Endodermal cell (in vitro differentiated cells): ENCODE measurements at regions not wholly inside any gene's neighbourhood (a gene's known extent, or its start where the extent isn't known, plus 50 kb on each side); places are given as distances from the start of the nearest gene placed in this dataset.

Experiments used
- DNase-seq: peaks from one replicate; pipeline ENCODE4 v3.0.0-alpha.2; 2017
- H3K27ac ChIP-seq: 2 replicates; pipeline ENCODE4 v1.5.1; 2013; ENCODE audit warnings: mild to moderate bottlenecking, low read depth, low read length, moderate library complexity
- H3K27me3 ChIP-seq: 2 replicates; pipeline ENCODE4 v1.6.1; 2013; ENCODE audit warnings: mild to moderate bottlenecking, low read length, moderate library complexity; ENCODE audit not compliant: insufficient read depth, control insufficient read depth, poor library complexity, severe bottlenecking
- H3K36me3 ChIP-seq: 2 replicates; pipeline ENCODE4 v1.7.0; 2013; ENCODE audit warnings: mild to moderate bottlenecking, low read length, moderate library complexity; ENCODE audit not compliant: control insufficient read depth, insufficient read depth
- H3K4me1 ChIP-seq: one replicate; pipeline ENCODE4 v1.7.0; 2013; ENCODE audit warnings: low read length; ENCODE audit not compliant: control insufficient read depth, insufficient read depth
- H3K4me3 ChIP-seq: 2 replicates; pipeline ENCODE4 v1.5.1; 2013; ENCODE audit warnings: mild to moderate bottlenecking, low read length, moderate library complexity
- H3K9ac ChIP-seq: 2 replicates; pipeline ENCODE4 v1.6.1; 2013; ENCODE audit warnings: mild to moderate bottlenecking, low read length, moderate library complexity; ENCODE audit not compliant: poor library complexity, severe bottlenecking; ENCODE audit errors: extremely low read depth
- H3K9me3 ChIP-seq: 2 replicates; pipeline ENCODE4 v1.6.1; 2013; ENCODE audit warnings: mild to moderate bottlenecking, low read length, moderate library complexity; ENCODE audit not compliant: control insufficient read depth
- H3K27ac Mint-ChIP-seq: 2 replicates; pipeline ENCODE4 v1.8.0; 2020; ENCODE audit warnings: mixed read lengths
- H3K27me3 Mint-ChIP-seq: 2 replicates; pipeline ENCODE4 v1.8.0; 2021; ENCODE audit warnings: mild to moderate bottlenecking, mixed read lengths; ENCODE audit not compliant: insufficient read depth
- H3K36me3 Mint-ChIP-seq: 2 replicates; pipeline ENCODE4 v1.8.0; 2020; ENCODE audit warnings: low read depth, mixed read lengths
- H3K4me1 Mint-ChIP-seq: 2 replicates; pipeline ENCODE4 v1.8.0; 2020; ENCODE audit warnings: mixed read lengths
- H3K4me3 Mint-ChIP-seq: 2 replicates; pipeline ENCODE4 v1.8.0; 2020; ENCODE audit warnings: mild to moderate bottlenecking, moderate library complexity, mixed read lengths
- H3K9me3 Mint-ChIP-seq: 2 replicates; pipeline ENCODE4 v1.8.0; 2020; ENCODE audit warnings: mild to moderate bottlenecking, mixed read lengths
- WGBS, 2 experiments: methylation state at CpG; one replicate each; pipeline versions ENCODE4 v1.1.5 to v1.1.7; 2013; ENCODE audit warnings: missing lambda C conversion rate in 2 of 2, mixed read lengths in 1 of 2; ENCODE audit not compliant: insufficient coverage in 1 of 2, insufficient read length in 1 of 2; 5-methylcytosine and 5-hydroxymethylcytosine counted together
- TF ChIP-seq, protein P1 (sequence below): fragments of 200-600 bp; sonication (generic); conservative IDR thresholded peaks from 2 replicates; pipeline ENCODE4 v1.5.0; 2021; ENCODE audit warnings: antibody characterized with exemption, mild to moderate bottlenecking

DNA sequence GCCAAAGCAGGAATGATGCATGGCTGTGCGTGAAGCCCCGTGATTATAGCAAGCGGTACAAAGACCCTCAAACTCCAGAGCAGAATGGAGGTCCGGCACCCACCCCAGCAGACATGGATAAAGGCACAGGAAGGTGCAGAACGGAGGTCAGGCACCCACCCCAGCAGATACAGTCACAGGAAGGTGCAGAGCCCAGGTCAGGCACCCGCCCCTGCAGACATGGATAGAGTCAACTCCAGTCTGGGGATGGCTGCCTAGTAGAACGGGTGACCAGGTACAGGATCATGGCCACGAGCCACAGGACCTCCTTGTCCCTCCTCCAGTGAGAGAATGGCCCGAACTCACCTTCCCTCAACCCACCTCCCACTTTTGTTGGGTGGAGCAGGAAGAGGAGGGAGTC, 318.3 kb upstream of the SALL3 start:
- 82 to 94% methylated on average over 3 to 7 of the region's 9 CpGs for WGBS, 2 experiments

DNA sequence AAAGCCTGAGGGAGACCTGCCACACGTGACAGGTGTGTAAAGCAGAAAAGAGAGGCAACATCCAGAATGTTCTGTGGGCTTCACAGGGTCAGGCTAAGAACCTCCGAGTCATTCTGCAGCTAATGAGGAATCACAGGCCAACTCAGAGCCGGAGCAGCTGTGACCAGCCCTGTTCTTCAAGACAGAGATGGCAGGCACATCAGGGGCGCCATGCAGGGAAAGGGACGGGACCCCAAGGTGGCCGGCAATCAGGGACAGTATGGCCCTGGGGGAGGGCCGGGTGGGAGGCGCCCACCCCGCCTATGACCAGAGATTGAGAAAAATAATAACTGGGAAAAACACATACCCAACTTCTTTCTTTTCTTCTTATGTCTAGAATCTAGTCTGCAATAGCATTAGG, 316.7 kb upstream of the SALL3 start:
- Mint-ChIP-seq H3K9me3 (no peaks in the 10 kb centered on the region), H3K27ac (no peak overlapping the region), H3K4me1 (no peaks in the 10 kb centered on the region), H3K36me3 (no peaks in the 10 kb centered on the region), H3K27me3 (no peaks in the 10 kb centered on the region), H3K4me3 (no peak overlapping the region)
- whole genome bisulfite sequencing, 2 experiments, result 90 to 98% methylated on average over 6 of the region's 9 CpGs
- Histone ChIP-seq H3K27me3 (no peaks in the 10 kb centered on the region), H3K4me3 (no peak overlapping the region), H3K27ac (no peak overlapping the region), H3K9me3 (no peaks in the 10 kb centered on the region), H3K36me3 (no peaks in the 10 kb centered on the region), H3K4me1 (no peaks in the 10 kb centered on the region), H3K9ac (no peak overlapping the region)
- TF ChIP-seq, protein P1, sequence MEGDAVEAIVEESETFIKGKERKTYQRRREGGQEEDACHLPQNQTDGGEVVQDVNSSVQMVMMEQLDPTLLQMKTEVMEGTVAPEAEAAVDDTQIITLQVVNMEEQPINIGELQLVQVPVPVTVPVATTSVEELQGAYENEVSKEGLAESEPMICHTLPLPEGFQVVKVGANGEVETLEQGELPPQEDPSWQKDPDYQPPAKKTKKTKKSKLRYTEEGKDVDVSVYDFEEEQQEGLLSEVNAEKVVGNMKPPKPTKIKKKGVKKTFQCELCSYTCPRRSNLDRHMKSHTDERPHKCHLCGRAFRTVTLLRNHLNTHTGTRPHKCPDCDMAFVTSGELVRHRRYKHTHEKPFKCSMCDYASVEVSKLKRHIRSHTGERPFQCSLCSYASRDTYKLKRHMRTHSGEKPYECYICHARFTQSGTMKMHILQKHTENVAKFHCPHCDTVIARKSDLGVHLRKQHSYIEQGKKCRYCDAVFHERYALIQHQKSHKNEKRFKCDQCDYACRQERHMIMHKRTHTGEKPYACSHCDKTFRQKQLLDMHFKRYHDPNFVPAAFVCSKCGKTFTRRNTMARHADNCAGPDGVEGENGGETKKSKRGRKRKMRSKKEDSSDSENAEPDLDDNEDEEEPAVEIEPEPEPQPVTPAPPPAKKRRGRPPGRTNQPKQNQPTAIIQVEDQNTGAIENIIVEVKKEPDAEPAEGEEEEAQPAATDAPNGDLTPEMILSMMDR, result no peak
- no peak for DNase-seq

More for the DNA sequence above, 318.3 kb upstream of the SALL3 start:
- no peak for DNase-seq
- H3K9me3 ChIP-seq, result no peaks in the 10 kb centered on the region
- no peaks in the 10 kb centered on the region for H3K36me3 Mint-ChIP-seq
- no peaks in the 10 kb centered on the region for H3K27me3 ChIP-seq
- H3K4me1 ChIP-seq, result no peaks in the 10 kb centered on the region
- no peak overlapping the region for H3K4me3 Mint-ChIP-seq
- TF ChIP-seq, protein P1, result no peak
- peaks cover 7% of the 10 kb centered on the region for H3K9me3 Mint-ChIP-seq
- no peak overlapping the region for H3K27ac Mint-ChIP-seq
- H3K4me3 ChIP-seq, result no peak overlapping the region
- H3K27ac ChIP-seq, result no peak overlapping the region
- H3K27me3 Mint-ChIP-seq, result peaks cover 2% of the 10 kb centered on the region
- no peaks in the 10 kb centered on the region for H3K36me3 ChIP-seq
- no peak overlapping the region for H3K9ac ChIP-seq
- H3K4me1 Mint-ChIP-seq, result no peaks in the 10 kb centered on the region

DNA sequence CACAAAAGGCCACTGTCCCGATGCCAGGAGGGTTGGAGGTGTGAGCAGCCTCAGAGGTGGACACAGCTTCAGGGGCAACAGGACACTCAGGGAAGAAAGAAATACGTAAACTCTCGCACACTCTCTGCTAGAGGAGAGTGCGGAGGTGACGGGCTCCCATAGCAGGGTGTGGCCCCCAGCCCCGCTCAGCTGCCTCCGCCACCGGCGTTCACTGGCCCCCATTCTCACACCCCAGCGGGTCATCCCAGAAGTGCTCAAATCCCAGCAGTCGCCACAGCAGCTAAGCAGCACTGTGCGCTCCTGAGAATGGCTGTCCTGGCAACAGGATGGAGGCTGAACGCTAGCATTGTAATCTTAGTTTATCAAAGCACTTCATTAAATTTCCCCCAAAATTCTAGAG, 315.6 kb upstream of the SALL3 start:
- 94% methylated on average over 9 to 13 of the region's 13 CpGs for WGBS, 2 experiments
- no peaks in the 10 kb centered on the region for H3K36me3 ChIP-seq
- DNase-seq, result no peak
- Mint-ChIP-seq H3K27ac (no peak overlapping the region), H3K36me3 (no peaks in the 10 kb centered on the region), H3K9me3 (no peaks in the 10 kb centered on the region), H3K27me3 (no peaks in the 10 kb centered on the region), H3K4me1 (no peaks in the 10 kb centered on the region), H3K4me3 (no peak overlapping the region)
- H3K9ac ChIP-seq, result no peak overlapping the region
- H3K9me3 ChIP-seq, result no peaks in the 10 kb centered on the region
- TF ChIP-seq, protein P1, result no peak
- H3K27ac ChIP-seq, result no peak overlapping the region
- H3K4me1 ChIP-seq, result no peaks in the 10 kb centered on the region
- no peak overlapping the region for H3K4me3 ChIP-seq
- H3K27me3 ChIP-seq, result no peaks in the 10 kb centered on the region
